IMR-90 (cell line): ENCODE measurements at regions not wholly inside any gene's neighbourhood (a gene's known extent, or its start where the extent isn't known, plus 50 kb on each side); places are given as distances from the start of the nearest gene placed in this dataset.

Experiments used
- ATAC-seq: fragments of 200-7000 bp; cut with Tn5 transposase; 2 replicates; pipeline ENCODE4 v1.9.1; 2020; ENCODE audit warnings: low read depth, mild to moderate bottlenecking, moderate library complexity
- BruUV-seq: library from RNA; stranded (reverse); fragments of 400-500 nt; replicated peaks from 2 replicates; lab custom pipeline; 2021; lab: Mats Ljungman, UMichigan
- CTCF ChIA-PET: fragments of 300-600 bp; formaldehyde crosslinking; extraction: SDS; loops from one replicate; lab custom pipeline; 2021; ENCODE audit warnings: antibody characterized with exemption; lab: Yijun Ruan, JAX
- POLR2A ChIA-PET: fragments of 300-600 bp; sonication (Branson Sonifier 250); formaldehyde crosslinking; loops from one replicate; lab custom pipeline; 2022; ENCODE audit warnings: antibody characterized with exemption; ENCODE audit not compliant: unreplicated experiment; lab: Charles Lee
- DNase-seq: peaks from one replicate; pipeline ENCODE4 v3.0.0; 2013
- H2AFZ ChIP-seq: replicated peaks from 2 replicates; pipeline ENCODE3; 2013; ENCODE audit warnings: low read length, mild to moderate bottlenecking; ENCODE audit not compliant: poor library complexity
- H2AK5ac ChIP-seq: 2 replicates; pipeline ENCODE4 v1.6.1; 2013; ENCODE audit warnings: low read depth, low read length, inconsistent platforms
- H2AK9ac ChIP-seq: replicated peaks from 2 replicates; pipeline ENCODE3; 2013; ENCODE audit warnings: mild to moderate bottlenecking, low read depth, low read length, moderate library complexity; ENCODE audit not compliant: poor library complexity
- H2BK120ac ChIP-seq: 2 replicates; pipeline ENCODE4 v1.6.1; 2013; ENCODE audit warnings: low read depth, low read length, inconsistent platforms
- H2BK15ac ChIP-seq: 3 replicates; pipeline ENCODE4 v1.6.1; 2013; ENCODE audit warnings: low read depth, low read length, inconsistent platforms
- H2BK20ac ChIP-seq: 2 replicates; pipeline ENCODE4 v1.6.1; 2013; ENCODE audit warnings: low read depth, mild to moderate bottlenecking, inconsistent platforms, low read length, moderate library complexity
- H2BK5ac ChIP-seq: 2 replicates; pipeline ENCODE4 v1.6.1; 2013; ENCODE audit warnings: mild to moderate bottlenecking, low read depth, low read length, inconsistent platforms; ENCODE audit not compliant: poor library complexity, severe bottlenecking
- H3K14ac ChIP-seq: replicated peaks from 2 replicates; pipeline ENCODE4 v1.6.1; 2013; ENCODE audit warnings: low read depth, low read length, inconsistent platforms
- H3K18ac ChIP-seq: 2 replicates; pipeline ENCODE4 v1.6.1; 2013; ENCODE audit warnings: low read depth, low read length, control low read depth
- H3K23ac ChIP-seq: 2 replicates; pipeline ENCODE4 v1.6.1; 2013; ENCODE audit warnings: low read depth, low read length, inconsistent platforms
- H3K27ac ChIP-seq: 2 replicates; pipeline ENCODE4 v1.5.1; 2013; ENCODE audit warnings: mild to moderate bottlenecking, control low read depth, low read length; ENCODE audit not compliant: insufficient read depth
- H3K27me3 ChIP-seq: 2 replicates; pipeline ENCODE4 v1.6.1; 2013; ENCODE audit warnings: low read length; ENCODE audit not compliant: control insufficient read depth, insufficient read depth
- H3K36me3 ChIP-seq: 2 replicates; pipeline ENCODE4 v1.6.1; 2013; ENCODE audit warnings: low read length, mixed read lengths; ENCODE audit not compliant: control insufficient read depth, insufficient read depth
- H3K4ac ChIP-seq: 2 replicates; pipeline ENCODE4 v1.6.1; 2013; ENCODE audit warnings: low read depth, low read length, inconsistent platforms
- H3K4me1 ChIP-seq: 2 replicates; pipeline ENCODE4 v1.6.1; 2013; ENCODE audit warnings: low read length, mixed read lengths; ENCODE audit not compliant: control insufficient read depth, insufficient read depth
- H3K4me2 ChIP-seq: 2 replicates; pipeline ENCODE4 v1.6.1; 2013; ENCODE audit warnings: low read depth, mild to moderate bottlenecking, control low read depth, low read length, moderate library complexity
- H3K4me3 ChIP-seq: 2 replicates; pipeline ENCODE4 v1.5.1; 2013; ENCODE audit warnings: low read depth, mild to moderate bottlenecking, control low read depth, low read length, moderate library complexity; ENCODE audit not compliant: insufficient read depth
- H3K56ac ChIP-seq: 2 replicates; pipeline ENCODE4 v1.6.1; 2013; ENCODE audit warnings: low read length, inconsistent platforms; ENCODE audit not compliant: insufficient read depth; ENCODE audit errors: extremely low read depth
- H3K79me1 ChIP-seq, 2 experiments: 2 replicates each; pipeline ENCODE4 v1.6.1; 2013; ENCODE audit warnings: low read length in 2 of 2, inconsistent platforms in 1 of 2, low read depth in 1 of 2
- H3K9ac ChIP-seq: 2 replicates; pipeline ENCODE4 v1.6.1; 2013; ENCODE audit warnings: low read depth, low read length, control low read depth
- H3K9me1 ChIP-seq: 2 replicates; pipeline ENCODE4 v1.6.1; 2013; ENCODE audit warnings: low read length, inconsistent platforms; ENCODE audit not compliant: insufficient read depth
- H3K9me3 ChIP-seq: 2 replicates; pipeline ENCODE4 v1.6.1; 2013; ENCODE audit warnings: low read length; ENCODE audit not compliant: control insufficient read depth, insufficient read depth
- H4K20me1 ChIP-seq: 2 replicates; pipeline ENCODE4 v1.6.1; 2013; ENCODE audit warnings: low read length, inconsistent platforms; ENCODE audit not compliant: insufficient read depth
- H4K5ac ChIP-seq: 2 replicates; pipeline ENCODE4 v1.6.1; 2013; ENCODE audit warnings: mild to moderate bottlenecking, low read depth, low read length, control low read depth
- H4K8ac ChIP-seq, 2 experiments: 2 replicates each; pipeline ENCODE4 v1.6.1; 2013; ENCODE audit warnings: low read depth in 2 of 2, low read length in 2 of 2, control low read depth in 1 of 2, inconsistent platforms in 1 of 2
- H4K91ac ChIP-seq: 2 replicates; pipeline ENCODE4 v1.6.1; 2013; ENCODE audit warnings: low read depth, low read length, inconsistent platforms; ENCODE audit not compliant: insufficient read depth
- BHLHE40 ChIP-seq: fragments of 150-350 bp; IDR thresholded peaks from 2 replicates; pipeline ENCODE4 v1.6.1; 2016; ENCODE audit warnings: mild to moderate bottlenecking, low read depth, low read length
- CEBPB ChIP-seq: IDR thresholded peaks from 2 replicates; pipeline ENCODE4 v1.6.1; 2012; ENCODE audit warnings: low read depth, low read length, improper control_type of control experiment
- CHD1 ChIP-seq: IDR thresholded peaks from 2 replicates; pipeline ENCODE4 v1.6.1; 2012; ENCODE audit warnings: low read depth, low read length, improper control_type of control experiment
- ELK1 ChIP-seq: fragments of 150-350 bp; IDR thresholded peaks from 2 replicates; pipeline ENCODE4 v1.6.1; 2016; ENCODE audit warnings: low read depth, mild to moderate bottlenecking, low read length, moderate library complexity, borderline replicate concordance
- FOS ChIP-seq: fragments of 150-350 bp; IDR thresholded peaks from 2 replicates; pipeline ENCODE4 v1.6.1; 2016; ENCODE audit warnings: low read depth, low read length
- MAFK ChIP-seq: IDR thresholded peaks from 2 replicates; pipeline ENCODE4 v1.6.1; 2012; ENCODE audit warnings: low read depth, low read length, improper control_type of control experiment
- MAZ ChIP-seq: IDR thresholded peaks from 2 replicates; pipeline ENCODE4 v1.6.1; 2012; ENCODE audit warnings: low read depth, mild to moderate bottlenecking, low read length, improper control_type of control experiment, moderate library complexity, borderline replicate concordance
- MXI1 ChIP-seq: IDR thresholded peaks from 2 replicates; pipeline ENCODE4 v1.6.1; 2012; ENCODE audit warnings: low read depth, mild to moderate bottlenecking, low read length, moderate library complexity, borderline replicate concordance
- NFE2L2 ChIP-seq: fragments of 150-350 bp; IDR thresholded peaks from 2 replicates; pipeline ENCODE4 v1.6.1; 2016; ENCODE audit warnings: low read depth, mild to moderate bottlenecking, low read length
- RAD21 ChIP-seq: IDR thresholded peaks from 2 replicates; pipeline ENCODE4 v1.6.1; 2012; ENCODE audit warnings: low read length, improper control_type of control experiment
- RFX5 ChIP-seq: IDR thresholded peaks from 2 replicates; pipeline ENCODE4 v1.8.0; 2012; ENCODE audit warnings: low read depth, mild to moderate bottlenecking, low read length, moderate library complexity
- SMC3 ChIP-seq: fragments of 150-350 bp; IDR thresholded peaks from 2 replicates; pipeline ENCODE4 v1.6.1; 2016; ENCODE audit warnings: low read depth, mild to moderate bottlenecking, antibody characterized with exemption, low read length, moderate library complexity
- USF2 ChIP-seq: fragments of 150-350 bp; IDR thresholded peaks from 2 replicates; pipeline ENCODE4 v1.6.1; 2017; ENCODE audit warnings: mild to moderate bottlenecking, antibody characterized with exemption, low read length, low read depth
- WGBS, 2 experiments: methylation state at CpG; one replicate each; pipeline versions ENCODE4 v1.1.5 to v1.1.7; 2013; ENCODE audit warnings: missing lambda C conversion rate in 2 of 2; ENCODE audit not compliant: insufficient read length in 1 of 2; ENCODE audit errors: extremely low coverage in 2 of 2; 5-methylcytosine and 5-hydroxymethylcytosine counted together
- dilution Hi-C: fragments of 300-500 bp; cut with HindIII; formaldehyde crosslinking; loops from one replicate; pipeline ENCODE4 v1.14.3; 2018; ENCODE audit warnings: low sequenced_read_pairs; ENCODE audit not compliant: unreplicated experiment
- in situ Hi-C: fragments of 300-500 bp; cut with MboI; formaldehyde crosslinking; loops from 3 replicates; pipeline ENCODE4 v1.14.3; 2019; ENCODE audit warnings: low sequenced_read_pairs, inconsistent platforms, mixed read lengths
- intact Hi-C: fragments of 100-400 bp; cut with micrococcal nuclease; formaldehyde crosslinking; loops from 2 replicates; pipeline ENCODE4 v1.10.0; 2022

DNA sequence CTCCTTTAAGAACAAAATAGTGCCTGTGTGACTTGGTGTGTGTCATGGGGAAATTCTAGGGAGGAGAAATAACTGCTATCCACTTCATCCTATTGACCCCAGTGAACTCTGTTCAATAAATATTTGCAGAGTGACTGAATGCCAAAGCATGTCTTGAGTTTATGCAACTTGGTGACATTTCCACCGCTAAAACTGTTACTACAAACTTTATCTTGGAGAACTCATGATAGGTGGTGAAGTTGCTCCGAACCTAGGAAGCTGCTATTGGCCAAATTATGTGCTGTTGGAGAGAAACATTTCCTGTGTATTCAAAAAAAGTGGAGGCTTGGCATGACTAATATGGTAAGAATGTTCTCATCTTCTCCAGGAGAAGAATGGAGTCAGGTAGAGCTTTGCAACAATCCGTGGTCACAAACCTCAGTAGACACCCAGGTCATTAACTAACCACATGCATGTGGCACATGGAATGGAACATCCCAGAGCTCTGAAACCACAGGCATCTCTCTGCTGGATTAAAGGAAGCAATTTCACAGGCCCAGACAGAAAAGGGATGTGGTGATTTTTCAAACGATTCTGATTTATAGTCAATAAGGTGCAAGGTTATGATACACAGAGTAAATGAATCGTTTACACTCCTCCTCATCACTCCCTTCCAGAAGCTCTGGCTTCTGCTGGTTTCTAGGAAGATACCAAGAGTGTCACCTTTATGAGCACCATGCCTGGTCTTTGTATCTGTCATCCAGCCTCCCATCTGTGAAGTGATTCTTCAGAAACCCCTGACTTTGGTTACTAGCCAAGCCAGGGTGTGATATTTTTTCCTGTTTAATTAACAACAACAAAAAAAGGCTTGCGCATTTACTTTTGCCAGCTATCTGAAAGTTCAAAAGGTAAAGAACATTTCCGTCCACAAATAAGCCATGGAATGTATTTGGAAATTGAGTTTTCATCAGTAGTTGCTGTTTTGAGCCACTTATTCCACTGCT lies 361.1 kb downstream of the TGFB2 start:
- ATAC-seq, result peak; percentile 88
- POLR2A ChIA-PET, result no interaction called here
- H3K27ac ChIP-seq, result peak overlapping the region; percentile 27; the same call in 1 of the 2 replicates

More for the DNA sequence above, 361.1 kb downstream of the TGFB2 start:
- peak; percentile 97 for DNase-seq
- Histone ChIP-seq H3K4me2 (peak overlapping the region; percentile 47; the same call in 1 of the 2 replicates), H3K56ac (peak overlapping the region; percentile 21; the same call in 1 of the 2 replicates), H3K14ac (peak overlapping the region; percentile 31; the same call in 1 of the 2 replicates), H3K9ac (no peak overlapping the region; the same call in 1 of the 2 replicates), H3K4ac (peak overlapping the region; percentile 83; the same call in 1 of the 2 replicates), H3K27me3 (no peaks in the 10 kb centered on the region), H4K91ac (peak overlapping the region; percentile 74), H3K9me3 (no peaks in the 10 kb centered on the region), H3K36me3 (no peaks in the 10 kb centered on the region), H4K5ac (peak overlapping the region; percentile 87; the same call in 1 of the 2 replicates), H2BK120ac (peak overlapping the region; percentile 80), H3K18ac (peak overlapping the region; percentile 90), H3K4me1 (peaks cover 12% of the 10 kb centered on the region), H3K79me1 (no peaks in the 10 kb centered on the region), H2BK5ac (peak overlapping the region; percentile 88), H2AK9ac (no peak overlapping the region), H4K20me1 (no peaks in the 10 kb centered on the region), H2BK15ac (peak overlapping the region; percentile 75), H2BK20ac (peak overlapping the region; percentile 84), H2AK5ac (peak overlapping the region; percentile 50), H3K9me1 (no peaks in the 10 kb centered on the region), H4K8ac (peak overlapping the region; percentile 71), H3K23ac (peak overlapping the region; percentile 55; the same call in 1 of the 2 replicates), H2AFZ (no peak overlapping the region), H3K4me3 (no peak overlapping the region)
- no CpG with 5 or more reads among the region's 7 CpGs for WGBS, 2 experiments
- dilution Hi-C loops, result no loop called here
- BruUV-seq, result no TSS peak
- TF ChIP-seq RFX5 (no peak), ELK1 (no peak), MAZ (no peak), SMC3 (no peak), CEBPB (peak; percentile 83), BHLHE40 (peak; percentile 79), CHD1 (no peak), USF2 (no peak), MXI1 (0 out of 2 replicates have a peak, but pooled peaks have one; percentile 24), MAFK (no peak), RAD21 (no peak), FOS (peak; percentile 66), NFE2L2 (no peak)
- intact Hi-C loops, result no loop called here
- in situ Hi-C loops, result no loop called here
- CTCF ChIA-PET, result interaction anchor here (0.8 to 0.9 kb wide), 2 partner anchors 17 to 39 kb away, joined by 3 read pairs; no protein-coding TSS in a partner anchor
